Islet precursor cell (in vitro differentiated cells): ENCODE measurements at regions not wholly inside any gene's neighbourhood (a gene's known extent, or its start where the extent isn't known, plus 50 kb on each side); places are given as distances from the start of the nearest gene placed in this dataset.
A peak's percentile ranks its signal among the peaks of the same experiment; 100 is the strongest.

ENCODE experiments used
- DNase-seq: peaks from one replicate; pipeline ENCODE4 v3.0.0-alpha.2; 2018

DNA sequence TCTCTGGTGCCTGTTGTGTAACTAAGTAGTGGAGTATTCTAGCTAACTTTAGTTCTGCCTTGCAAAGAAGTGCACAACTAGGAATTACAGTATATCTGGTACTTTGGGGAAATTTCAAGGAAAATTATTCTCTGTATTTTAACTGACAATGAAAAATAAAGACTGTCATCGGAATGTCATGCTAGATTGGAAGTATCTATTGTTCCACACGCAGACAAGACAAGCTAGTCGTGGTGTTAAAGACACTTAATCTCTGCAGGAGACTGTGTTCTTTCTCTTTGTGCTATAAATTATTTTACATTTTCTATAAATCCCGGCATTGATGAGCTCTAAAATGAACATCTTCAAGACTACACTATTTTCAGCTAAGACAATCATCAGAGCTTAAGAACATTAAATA lies 1068.8 kb upstream of the ADGRL4 start:
- no peak for DNase-seq

DNA sequence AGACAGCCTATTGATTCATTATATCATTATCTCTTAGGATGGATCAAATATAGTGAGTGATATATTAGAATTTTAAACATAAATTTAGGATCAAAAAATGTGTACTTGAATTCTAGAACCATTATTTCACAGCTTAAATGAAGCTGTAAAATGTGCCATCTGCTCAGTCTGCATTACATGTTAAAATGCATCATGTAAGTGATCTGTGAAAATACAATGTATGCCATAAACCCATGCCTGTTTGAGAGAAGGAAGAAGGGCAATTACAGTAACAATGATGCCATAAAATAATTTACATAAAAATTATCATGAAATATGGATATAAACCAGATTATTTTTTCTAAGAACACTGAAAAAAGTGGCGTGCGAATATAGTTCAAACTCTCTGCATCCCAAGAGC lies 1066.0 kb upstream of the ADGRL4 start:
- DNase-seq, result no peak

DNA sequence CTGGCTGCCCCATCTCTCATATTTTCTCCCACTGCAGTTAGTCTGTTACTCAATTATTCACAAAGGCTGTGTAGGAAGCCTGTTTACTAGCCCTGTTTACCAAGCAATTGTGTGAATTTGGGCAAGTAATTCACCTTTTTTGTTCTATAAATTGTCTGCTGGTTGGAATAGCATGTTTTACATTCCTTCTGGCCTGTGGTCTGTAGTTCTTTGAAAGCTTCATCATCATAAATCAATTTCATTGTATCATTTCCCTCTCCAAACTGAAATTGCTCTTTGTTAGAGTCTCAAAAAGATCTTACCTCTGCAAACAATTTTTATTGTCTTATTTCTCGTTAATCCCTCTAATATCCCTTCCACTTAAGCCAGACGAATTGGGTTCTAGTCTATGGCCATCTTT lies 1059.5 kb upstream of the ADGRL4 start:
- DNase-seq, result no peak

- no peak for DNase-seq
Measured at GRCh38 chr1:80064524-80064923, 1058.0 kb upstream of the ADGRL4 start.

GRCh38 chr1:80059940-80060339 lies 1053.4 kb upstream of the ADGRL4 start:
- DNase-seq, result no peak

GRCh38 chr1:80056179-80056578 lies 1049.6 kb upstream of the ADGRL4 start:
- DNase-seq, result no peak

DNA sequence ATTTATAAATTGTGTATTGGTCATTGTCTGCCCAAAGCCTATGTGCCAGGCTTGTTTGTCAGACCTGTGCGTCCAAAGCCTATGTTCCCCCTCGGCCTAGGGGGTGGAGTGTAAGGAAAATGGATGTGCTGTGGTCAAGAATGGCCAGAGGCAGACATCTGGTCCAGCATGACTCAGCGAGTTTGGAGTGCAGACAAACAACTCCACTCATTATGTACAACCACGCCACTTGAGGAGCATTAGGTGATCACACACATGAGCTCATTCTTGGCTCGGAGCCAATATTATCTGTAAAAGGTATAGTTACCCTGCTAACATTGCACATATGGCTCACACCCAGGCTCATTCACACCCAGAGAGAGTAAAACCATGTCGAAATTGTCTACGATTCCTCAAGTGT lies 1047.6 kb upstream of the ADGRL4 start:
- DNase-seq, result peak; percentile 84

GRCh38 chr1:80053613-80054012 lies 1047.1 kb upstream of the ADGRL4 start:
- DNase-seq, result no peak

- DNase-seq, result no peak
Measured at GRCh38 chr1:80050523-80050922, 1044.0 kb upstream of the ADGRL4 start.

DNA sequence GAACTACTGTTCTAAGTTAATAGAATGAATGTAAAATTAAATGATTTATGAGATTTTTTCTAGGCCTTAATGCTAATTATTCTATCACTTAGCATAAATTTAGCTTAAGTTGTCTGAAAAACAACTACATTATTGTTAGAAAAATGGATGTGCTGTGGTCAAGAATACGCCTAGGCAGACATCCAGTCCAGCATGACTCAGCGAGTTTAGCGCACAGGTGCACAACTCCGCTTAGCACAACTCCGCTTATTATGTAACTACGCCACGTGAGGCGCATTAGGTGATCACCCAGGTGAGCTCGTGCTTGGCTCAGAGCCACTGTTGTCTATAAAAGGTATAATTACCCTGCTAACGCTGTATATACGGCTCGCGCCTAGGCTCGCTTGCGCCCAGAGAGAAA lies 1043.6 kb upstream of the ADGRL4 start:
- no peak for DNase-seq

DNA sequence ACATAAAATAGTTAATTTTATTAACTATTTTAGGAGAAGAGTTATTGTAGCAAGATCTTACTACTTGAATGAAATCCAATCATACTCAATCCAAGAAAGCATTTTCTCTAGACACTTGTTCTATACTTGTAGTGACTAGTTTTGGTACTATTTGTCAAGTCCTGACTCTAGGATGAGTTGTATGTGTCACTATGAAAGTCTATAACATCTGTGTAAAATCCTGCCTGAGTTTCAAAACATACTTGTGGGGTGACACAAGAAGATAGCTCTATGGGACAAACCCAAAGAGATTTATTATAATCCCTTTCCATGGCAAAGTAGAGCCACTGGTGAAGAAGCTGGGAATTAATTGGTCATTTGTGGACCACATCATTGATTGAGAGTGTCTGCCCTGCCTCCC lies 1042.2 kb upstream of the ADGRL4 start:
- no peak for DNase-seq

- no peak for DNase-seq
Measured at GRCh38 chr1:80047791-80048190, 1041.3 kb upstream of the ADGRL4 start.

GRCh38 chr1:80044662-80045061 lies 1038.1 kb upstream of the ADGRL4 start:
- no peak for DNase-seq

- DNase-seq, result no peak
Measured at GRCh38 chr1:80036690-80037432, 1030.3 kb upstream of the ADGRL4 start.

DNA sequence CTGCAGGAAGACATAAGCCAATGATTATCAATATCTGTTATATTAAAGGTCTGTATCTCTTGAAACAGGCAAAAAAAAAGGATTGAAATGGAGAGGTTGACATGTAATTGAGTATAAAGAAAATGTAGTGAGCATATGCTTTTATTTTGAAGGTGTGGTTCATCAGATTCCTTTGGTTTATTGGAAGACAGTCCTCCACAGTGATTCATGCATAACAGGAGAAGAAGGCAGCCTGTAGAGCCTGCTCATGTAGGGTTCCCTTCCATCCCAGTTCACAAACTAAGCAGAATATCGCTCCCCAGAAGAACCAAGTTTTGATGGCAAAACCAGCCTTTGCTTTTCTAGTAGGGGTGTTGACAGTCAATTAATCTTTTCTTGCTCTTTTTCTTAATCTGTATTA lies 1016.8 kb upstream of the ADGRL4 start:
- no peak for DNase-seq

- DNase-seq, result no peak
Measured at GRCh38 chr1:80021891-80022290, 1015.4 kb upstream of the ADGRL4 start.

- DNase-seq, result no peak
Measured at GRCh38 chr1:80018348-80018747, 1011.8 kb upstream of the ADGRL4 start.

GRCh38 chr1:80008934-80009333 lies 1002.4 kb upstream of the ADGRL4 start:
- DNase-seq, result no peak

GRCh38 chr1:80003250-80003649 lies 996.7 kb upstream of the ADGRL4 start:
- DNase-seq, result no peak

DNA sequence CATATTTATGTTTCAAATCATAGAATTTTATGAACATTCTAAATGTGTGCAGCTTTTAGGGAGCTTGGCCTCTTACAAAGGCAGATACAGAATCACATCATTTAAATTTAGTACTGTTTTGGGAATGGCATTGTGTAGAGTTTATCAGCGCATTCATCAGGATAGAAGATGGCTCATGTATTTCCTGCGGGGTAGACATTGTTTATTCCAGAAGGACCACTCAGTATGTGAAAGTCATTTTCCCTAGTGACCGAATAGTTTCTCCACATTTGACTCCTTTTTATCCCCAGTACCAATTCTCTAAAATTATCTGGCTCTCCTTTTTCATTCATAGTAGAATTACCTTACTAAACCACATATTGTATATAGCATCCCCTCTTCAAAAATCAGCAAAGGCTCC lies 981.9 kb upstream of the ADGRL4 start:
- no peak for DNase-seq

DNA sequence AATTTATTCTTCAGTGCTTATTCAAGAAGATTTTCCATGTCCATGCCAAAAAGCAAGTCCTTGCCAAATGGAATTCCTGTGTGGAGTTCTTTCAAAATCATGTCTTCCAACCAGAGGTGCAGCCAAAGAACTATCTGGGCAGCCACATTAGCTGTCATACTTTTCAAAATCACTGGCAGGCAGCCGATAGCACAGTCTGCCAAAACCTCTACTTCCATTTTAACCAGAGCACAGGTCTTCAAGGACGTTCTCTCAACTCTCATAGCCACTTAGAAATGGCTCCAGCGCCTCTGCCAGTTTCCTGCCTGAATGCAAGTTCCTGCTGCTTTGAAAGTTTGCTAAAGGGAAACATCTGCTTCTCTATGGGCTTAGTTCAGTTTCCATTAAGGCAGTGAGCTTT lies 975.7 kb upstream of the ADGRL4 start:
- no peak for DNase-seq

DNA sequence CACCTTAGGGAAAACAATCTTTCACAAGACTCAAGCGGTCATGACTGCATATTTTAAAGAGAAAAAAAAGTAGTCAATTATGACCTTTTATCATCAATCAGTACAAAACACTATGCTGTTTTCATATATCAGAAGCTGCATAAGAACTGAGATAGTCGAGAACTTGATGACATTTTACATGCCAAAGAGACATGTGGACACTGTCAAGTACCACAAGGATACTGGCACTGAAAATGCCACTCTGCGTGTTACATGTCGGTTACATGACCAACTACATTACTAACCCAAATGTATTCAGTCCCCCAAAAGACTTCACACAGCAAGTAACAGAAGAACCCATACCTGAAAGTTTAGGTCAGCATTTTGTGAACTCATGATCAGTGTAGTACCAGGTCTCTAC lies 975.0 kb upstream of the ADGRL4 start:
- no peak for DNase-seq

DNA sequence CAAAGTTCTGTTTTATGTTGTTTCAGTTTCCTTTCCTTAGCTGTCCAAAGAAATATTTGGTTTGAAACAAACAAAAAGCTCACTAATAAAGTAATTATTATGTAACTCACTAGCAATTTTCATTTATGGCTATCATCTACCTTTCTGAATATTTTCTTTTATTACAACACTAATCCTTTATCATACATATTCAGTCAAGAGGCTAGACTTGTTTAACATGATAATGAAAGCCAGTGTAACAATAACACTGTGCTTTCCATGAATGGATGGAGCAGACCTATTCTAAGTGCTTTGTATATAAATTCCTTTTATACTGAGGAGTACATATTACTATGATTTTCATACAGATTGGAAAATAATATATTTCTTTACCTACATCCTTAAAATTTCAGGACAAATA lies 972.8 kb upstream of the ADGRL4 start:
- DNase-seq, result no peak

DNA sequence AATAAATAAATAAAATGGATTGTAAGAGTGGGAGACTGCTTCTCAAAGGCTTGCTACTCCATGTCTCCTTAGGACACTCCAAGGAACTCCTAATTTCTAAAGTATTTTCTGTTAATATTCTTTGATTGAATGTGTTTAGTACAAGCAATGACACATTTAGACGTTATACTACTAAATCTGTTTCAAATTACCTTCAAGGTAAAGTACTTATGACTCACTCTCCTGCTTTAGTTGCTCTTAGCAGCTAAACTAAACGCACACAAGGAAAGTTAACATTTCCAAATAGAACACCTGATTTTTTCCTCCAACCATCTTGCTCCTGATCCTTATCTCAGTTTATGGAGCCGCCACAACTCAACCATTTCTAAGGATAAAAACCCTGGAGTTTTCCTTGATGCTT lies 969.8 kb upstream of the ADGRL4 start:
- no peak for DNase-seq

DNA sequence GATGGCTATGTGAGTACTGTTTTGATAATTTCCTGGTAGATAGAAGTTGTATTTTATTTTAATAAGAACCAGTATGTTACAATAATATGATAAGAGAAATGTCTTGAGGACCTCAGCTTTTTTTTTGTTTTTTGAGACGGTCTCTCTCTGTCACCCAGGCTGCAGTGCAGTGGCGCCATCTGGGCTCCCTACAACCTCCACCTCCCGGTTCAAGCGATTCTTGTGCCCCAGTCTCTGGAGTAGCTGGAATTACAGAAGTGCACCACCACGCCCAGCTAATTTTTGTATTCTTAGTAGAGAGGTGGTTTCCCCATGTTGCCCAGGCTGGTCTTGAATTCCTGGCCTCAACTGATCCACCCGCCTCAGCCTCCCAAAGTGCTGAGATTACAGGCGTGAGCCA lies 968.1 kb upstream of the ADGRL4 start:
- peak; percentile 60 for DNase-seq

DNA sequence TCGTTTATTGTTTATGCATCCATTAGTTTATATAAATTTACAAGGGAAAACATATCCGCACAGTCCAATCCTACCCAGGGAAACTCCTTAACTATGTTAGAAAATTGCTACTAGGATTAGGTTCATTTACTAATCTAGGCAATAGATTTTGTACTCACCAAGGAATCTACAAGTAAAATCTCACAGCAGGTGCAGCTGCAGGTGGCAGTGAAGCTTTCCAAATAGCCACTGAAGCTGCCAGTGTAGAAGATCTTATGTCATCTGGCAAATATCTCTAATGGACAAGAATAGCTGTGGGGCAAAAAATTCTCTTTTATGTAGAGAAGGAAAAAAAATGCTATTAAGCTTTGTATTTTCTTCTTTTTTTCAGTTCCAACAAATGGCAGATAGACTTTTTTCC lies 963.4 kb upstream of the ADGRL4 start:
- no peak for DNase-seq
